HK-2 (cell line): ENCODE measurements at regions not wholly inside any gene's neighbourhood (a gene's known extent, or its start where the extent isn't known, plus 50 kb on each side); places are given as distances from the start of the nearest gene placed in this dataset.
"Not testable (repeated sequence)": the region's sequence is repeated elsewhere in the genome, so short reads cannot be mapped to it uniquely, and the experiment has no call there.

Experiments
- DNase-seq: peaks from one replicate; pipeline ENCODE4 v3.0.0-alpha.2; 2018; ENCODE audit not compliant: unreplicated experiment

DNA sequence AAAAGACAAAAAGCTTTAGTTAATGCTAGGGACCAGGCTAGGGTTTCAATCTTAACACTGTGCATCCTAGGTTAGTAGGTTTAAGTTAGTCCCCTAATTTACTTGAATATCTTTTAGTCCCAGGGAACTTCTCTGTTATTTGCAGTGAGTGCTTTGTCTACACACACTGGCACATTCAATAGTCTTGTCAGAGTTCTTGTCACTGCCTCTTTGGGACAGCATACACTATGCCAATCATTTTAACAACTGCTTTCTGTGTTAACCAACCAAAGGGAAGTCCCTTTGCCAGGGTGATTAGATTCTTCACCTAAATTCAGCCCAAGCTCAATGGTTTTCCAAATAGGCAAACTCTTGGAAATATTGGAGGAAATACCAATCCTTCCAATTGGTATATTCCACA, 221.8 kb upstream of the IGFBP7 start:
- DNase-seq = no peak

DNA sequence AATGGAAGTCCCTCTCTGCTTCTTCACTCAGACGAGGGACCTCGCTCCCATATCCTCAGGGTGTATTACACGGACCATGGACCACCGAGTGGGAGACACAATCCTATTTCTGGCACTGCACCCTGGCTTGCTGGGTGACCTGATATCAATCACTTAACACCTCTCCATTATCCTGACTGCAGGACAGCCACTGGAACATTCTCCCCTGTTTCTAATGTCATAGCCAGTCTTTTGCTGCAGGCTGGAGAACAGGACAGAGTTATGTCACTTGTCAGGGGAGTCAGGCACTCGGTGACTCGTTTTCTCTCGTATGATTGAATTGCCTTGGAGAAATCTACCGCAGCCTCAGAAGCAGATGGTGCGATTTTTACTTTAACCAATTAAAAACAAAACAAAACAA, 219.1 kb upstream of the IGFBP7 start:
- DNase-seq = no peak

DNA sequence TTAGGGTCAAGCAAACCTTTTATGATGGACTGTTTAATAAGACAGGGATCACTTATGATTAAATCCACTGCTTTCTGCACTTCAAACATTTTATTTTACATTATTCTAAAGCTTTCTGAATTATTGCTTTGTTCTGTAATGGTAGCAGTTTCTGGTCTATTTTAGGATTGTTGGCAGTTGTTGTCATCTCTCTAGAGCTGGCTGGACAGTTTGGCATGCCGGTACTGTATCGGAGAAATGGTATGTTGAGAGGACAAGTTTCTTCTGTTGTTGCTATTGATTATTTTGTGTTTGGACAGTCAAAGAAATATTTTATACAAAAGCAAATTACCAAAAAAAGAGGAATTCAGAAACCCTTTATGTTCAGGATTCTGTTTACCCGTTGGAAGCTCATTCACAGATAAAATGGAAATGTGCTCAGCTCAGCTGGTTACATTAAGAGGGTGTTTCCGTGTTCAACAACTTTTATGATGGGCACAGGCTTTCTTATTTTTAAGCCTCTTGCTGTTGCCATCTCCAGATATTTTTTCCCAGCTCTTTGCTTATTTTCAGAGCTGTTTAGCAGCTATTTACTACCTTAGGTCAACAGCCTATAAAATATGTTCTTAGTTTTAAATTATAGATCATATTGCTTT, 214.6 kb upstream of the IGFBP7 start:
- DNase-seq = no peak

DNA sequence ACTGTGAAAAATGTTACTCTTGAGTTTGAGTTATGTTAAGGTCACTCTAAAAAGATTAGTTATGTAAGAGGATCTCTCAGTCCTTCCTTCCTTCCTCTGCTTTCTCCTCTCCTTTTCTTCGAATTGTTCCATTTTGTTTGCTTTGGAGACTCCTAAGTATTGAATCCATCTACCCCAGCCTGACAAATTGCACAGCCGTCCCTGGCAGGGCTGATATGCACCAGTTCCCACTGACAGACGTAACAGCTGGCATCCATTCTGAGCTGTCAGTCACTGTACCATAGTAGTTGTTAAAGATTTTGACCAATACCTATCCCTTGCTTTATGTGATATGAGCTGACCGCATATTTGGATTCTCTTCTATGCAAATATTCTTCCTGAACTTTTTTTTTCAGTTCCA, 210.7 kb upstream of the IGFBP7 start:
- DNase-seq = no peak

DNA sequence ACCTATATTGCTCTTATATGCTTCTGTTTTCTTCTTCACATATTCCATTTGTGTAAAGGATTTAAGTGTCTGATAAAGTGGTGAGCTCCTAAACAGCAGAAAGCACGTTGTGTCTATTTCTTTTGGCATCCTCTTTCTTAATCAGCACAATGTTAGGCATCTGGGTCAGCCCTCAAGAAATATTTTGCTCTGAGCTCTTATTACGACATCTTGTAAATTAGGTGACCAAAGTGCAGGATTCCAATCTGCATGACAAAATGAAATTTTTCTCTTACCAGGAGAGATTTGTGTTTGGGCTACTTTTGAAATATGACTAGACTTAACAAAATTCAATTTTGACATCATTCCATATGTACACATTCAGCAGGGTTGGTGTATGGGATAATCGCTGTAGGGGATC, 210.0 kb upstream of the IGFBP7 start:
- DNase-seq = no peak

DNA sequence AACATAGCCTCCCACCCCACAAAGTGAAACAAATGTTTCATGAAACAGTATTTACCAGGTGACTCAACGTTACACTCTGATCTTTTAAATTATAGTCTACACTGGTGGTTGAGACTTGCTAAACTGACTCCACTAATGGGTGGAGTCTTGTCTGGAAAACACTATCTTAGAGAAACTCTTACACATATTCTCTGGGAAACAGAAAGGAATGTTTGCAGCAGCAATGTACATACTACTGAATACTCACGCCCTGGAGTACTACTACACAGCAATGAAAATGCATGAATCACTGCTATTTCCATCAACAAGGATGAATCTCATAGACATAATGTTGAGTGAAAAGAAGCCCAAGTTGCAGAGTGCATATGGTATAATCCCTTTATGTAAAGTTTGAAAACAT, 208.5 kb upstream of the IGFBP7 start:
- DNase-seq = no peak

DNA sequence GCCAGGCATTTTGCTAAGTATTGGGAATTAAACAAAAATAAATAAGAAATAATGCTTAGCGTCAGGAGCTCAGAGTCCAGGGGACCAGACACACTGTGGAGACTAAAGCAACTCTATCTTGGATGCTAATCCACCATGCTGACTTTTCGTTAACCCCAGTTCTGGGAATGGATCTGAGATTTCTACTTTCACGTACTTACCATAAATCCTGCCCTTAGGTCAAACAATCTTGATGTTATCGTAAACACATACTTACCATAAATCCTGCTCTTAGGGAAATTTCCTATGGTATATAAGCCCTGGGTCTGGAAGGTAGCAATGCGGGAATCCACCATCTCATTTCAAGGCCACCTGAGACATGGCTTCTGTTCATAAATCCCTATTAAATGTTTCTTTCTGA, 204.5 kb upstream of the IGFBP7 start:
- DNase-seq = no peak

DNA sequence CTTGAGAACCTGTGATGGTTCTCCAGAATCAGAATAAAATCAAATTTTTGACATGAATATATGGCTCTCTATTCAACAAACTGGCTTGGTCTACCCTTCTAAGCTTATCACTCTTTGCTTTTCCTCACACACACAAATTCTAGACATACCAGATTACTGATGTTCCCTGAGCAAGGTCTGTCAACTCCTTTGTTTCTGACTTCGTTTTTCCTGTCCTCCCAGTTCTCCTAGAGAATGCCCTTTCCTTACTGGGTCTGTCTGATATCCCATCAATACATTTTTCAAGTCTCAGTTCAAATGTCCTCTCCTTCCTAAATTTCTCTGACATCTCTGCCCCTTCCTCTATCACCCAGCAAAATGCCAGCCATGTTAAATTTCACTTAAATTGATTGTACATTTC, 202.1 kb upstream of the IGFBP7 start:
- no peak for DNase-seq

DNA sequence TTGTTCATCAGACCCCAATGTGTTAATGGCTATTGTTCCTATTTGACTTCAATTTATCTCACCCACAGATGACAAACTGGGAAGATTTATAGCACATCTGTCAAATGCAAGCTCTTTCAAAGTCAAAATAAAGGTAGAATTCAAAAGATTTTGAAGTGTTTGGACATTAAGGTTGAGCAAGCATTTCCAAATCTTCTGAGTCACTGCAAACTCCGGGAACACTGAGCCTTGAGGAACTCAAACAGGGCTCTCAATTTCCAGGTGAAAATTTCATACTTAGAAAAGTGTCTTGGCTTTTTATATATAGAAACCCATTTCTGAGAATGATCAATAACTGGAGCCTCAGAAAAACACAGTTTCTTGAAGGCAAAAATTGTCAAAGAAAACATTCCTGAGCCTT, 199.5 kb upstream of the IGFBP7 start:
- DNase-seq = no peak

DNA sequence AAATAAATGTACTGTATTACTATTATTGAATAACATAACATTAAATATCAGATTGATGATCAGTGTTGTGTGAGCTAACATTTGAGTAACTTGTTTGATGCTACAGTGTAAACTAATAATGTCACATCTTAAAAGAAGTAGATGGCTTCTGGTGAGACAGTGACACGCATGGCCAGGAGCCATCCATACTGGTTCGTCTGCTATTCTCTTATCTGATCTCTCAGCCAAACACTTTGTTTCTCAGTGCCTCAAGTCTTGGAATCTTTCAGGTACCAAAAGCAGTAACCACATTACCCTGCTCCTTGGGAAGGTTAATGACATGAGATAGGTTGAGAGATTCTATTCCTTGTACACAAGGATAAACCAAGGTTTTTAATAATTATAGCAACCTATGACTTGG, 198.1 kb upstream of the IGFBP7 start:
- no peak for DNase-seq

DNA sequence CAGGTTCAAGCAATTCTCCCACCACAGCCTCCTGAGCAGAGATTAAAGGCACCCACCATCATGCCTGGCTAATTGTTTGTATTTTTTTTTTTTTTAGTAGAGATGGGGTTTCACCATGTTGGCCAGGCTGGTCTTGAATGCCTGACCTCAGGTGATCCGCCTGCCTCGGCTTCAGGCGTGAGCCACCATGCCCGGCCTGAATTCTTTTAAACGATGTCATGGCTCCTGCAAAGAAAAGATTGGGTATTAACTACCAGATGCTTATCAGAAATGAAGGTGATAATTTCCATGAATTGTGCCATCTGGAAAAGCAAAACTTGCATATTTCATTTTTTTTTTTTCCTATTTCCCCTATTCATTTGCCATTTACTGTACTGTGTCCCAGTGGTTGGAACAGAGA, 195.7 kb upstream of the IGFBP7 start:
- DNase-seq = no peak

DNA sequence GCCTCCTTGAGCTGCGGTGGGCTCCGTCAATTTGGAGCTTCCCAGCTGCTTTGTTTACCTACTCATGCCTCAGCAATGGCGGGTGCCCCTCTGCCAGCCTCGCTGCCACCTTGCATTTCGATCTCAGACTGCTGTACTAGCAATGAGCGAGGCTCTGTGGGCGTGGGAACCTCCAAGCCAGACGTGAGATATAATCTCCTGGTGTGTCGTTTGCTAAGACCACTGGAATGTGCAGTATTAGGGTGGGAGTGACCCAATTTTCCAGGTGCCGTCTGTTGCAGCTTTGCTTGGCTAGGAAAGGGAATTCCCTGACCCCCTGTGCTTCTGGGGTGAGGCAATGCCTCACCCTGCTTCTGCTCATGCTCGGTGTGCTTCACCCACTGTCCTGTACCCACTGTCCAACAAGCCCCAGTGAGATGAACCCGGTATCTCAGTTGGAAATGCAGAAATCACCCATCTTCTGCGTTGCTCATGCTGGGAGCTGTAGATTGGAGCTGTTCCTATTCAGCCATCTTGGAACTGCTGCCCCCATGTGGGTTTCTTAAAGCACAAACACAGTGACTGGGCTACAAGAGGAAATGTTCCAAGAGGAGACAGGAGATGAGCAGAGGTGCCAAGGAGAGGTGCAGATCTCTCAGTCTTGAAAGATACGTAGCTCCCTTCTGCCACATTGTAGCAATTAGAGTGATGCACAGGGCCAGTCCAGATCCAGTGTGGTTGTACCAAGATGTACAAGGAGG, 193.0 kb upstream of the IGFBP7 start:
- no peak for DNase-seq

DNA sequence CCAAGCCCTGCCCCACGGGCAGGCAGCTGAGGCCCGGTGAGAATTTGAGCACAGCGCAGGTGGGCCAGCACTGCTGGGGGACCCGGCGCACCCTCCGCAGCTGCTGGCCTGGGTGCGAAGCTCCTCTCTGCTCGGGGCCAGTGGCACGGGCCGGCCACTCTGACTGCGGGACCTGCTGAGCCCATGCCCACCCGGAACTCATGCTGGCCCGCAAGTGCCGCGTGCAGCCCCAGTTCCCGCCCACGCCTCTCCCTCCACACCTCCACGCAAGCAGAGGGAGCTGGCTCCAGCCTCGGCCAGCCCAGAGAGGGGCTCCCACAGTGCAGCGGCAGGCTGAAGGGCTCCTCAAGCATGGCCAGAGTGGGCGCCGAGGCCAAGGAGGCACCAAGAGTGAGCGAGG, 190.1 kb upstream of the IGFBP7 start:
- not testable (repeated sequence) for DNase-seq

DNA sequence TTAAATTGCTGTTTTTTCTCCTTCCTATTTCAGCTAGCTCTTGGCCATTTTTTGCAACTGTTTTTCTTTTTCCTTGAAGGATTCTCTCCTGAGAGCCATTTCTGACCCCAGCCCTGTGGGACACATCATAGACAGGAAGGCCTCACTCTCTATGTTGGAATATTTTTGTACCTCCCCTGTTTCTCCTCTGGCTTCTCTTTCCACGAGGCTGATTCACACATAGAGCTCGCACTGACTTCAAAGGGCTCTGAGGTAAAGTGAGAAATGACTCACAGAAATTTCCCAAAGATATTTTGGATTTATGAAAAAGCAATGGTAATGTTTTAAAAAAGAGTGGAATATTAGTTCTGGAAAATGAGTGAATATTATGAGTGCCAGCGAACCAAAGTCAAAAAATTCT, 181.7 kb upstream of the IGFBP7 start:
- no peak for DNase-seq

DNA sequence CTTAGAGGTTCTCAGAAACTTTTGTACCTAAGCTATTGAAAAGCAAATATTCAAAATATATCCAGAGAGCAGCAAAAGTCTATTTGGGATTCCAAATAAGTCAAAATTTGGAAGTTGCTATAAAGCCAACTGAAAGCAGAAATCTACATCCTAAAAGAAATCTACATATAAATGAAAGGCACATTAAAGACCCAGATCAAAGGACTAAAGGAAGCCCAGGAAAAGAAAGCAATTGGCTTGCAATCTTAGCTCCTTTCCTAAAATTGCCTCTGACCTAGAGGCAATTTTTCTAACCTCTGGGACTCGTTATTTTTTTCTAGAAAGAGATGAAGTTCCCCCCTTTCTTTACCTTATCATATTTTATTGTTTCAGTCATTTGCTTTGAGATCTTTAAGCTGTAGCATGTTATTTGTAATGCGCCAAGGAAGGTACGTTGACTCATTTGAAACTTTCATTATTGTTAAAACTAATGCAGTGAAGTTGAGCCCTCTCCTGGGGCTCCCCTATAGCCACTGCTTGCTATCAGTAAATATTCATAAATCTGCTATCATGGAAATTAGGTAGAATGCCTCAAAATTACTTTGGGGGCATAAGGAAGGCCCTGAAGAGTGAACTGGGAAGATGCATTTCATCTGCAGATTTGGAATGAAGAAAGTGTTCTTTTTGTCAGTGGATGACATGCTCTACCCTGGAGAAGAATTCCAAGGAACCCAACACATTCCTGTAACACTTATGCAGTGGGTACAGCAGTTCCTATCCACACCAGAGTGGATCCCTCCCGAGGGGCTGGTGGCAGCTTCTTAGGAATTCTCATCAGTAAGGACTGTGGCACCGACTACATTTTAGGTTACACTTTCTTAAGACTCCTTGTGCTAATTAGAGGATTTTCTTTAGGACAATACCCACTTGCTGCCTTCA, 177.8 kb upstream of the IGFBP7 start:
- DNase-seq = no peak

DNA sequence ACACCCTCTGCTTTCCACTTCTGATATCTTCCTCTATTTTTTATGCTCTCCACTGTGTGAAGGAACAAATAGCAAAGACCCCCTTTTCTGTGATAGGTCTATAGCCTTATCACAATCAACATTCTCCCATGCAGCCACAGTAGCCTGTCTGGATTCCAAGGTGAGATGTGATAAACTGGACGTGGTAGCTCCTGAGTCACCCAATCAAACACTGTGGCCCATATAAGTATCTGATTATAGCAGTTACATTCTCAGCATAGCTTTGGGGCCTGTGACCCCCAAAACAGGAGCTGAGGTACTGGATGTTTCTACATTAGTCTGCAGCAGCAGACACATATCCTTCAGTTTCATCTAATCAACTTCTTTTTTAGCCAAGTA, 172.7 kb upstream of the IGFBP7 start:
- DNase-seq = no peak

DNA sequence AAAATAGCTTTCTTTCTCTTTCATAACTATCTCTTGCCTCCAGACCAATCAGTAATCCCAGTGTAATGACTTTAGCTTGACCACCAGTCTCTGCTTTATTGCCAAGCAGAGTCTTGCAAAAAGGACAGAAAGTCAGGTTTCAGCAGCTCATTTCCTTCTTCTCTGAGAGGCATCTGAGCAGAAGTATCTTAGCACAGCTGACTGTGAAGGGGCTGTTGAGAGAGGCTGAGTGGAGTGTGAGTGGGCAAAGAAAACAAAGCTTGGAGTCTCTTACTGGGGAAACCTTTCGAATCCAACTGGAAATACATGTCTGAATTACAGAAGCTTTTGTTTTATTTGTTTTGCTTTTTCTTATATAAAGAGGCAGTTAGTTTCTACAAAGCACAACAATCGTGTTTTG, 170.3 kb upstream of the IGFBP7 start:
- no peak for DNase-seq

DNA sequence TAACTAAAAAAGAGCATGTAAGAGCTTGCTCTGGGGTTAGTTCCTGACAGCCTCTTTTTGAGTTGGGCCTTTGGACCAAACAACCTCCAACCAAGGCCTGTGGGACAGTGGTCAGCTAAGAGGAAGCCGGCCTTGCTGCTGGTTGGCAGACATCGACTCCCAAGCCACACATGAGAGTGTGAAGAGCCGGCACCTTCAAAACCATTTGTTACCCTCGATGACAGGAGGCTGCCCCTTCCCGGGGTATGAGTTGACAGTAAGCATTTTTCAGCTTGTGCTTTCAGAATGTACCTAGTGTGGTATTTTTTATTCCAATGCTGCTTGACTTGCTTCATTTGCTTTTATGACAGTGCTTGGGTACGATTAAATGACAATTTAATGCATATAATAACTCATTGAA, 168.6 kb upstream of the IGFBP7 start:
- DNase-seq = no peak

DNA sequence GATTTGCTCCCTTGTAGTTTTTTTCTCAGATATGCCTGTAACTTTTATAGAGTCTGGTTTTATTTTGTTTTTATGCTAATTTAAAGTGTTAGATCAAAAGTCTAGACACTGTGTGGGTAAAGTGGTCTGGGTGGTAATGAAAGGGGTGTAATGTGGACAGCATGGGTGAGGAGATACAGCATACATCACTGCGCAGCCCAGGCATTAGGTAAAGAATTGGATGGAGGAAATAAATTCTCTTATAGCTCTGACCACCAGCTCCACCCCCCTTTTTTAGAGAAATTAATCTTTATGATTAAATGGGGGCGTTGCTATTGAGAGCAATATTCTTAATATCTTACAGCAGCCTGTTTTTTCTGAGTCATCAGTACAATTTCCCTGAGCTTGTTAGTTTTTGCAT, 163.9 kb upstream of the IGFBP7 start:
- DNase-seq = no peak

DNA sequence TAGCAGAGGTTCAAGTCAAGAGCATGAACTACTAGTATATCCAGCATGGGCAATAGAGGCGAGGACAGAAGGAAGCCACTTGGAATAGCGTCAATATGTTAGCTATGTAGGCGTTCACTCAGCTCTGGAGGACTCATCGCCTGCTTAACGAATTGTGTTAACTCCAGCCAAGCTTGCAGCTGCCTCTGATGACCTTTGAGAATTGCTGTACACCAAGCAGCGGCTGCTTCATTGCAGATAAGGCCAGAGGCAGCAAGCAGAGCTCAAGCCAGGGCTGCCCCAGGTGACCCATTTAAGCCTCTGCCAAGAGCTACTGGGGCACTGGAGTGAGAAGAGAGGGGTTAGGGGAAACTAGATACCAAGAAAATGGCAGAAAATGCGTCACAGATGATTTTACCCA, 160.2 kb upstream of the IGFBP7 start:
- DNase-seq = no peak

DNA sequence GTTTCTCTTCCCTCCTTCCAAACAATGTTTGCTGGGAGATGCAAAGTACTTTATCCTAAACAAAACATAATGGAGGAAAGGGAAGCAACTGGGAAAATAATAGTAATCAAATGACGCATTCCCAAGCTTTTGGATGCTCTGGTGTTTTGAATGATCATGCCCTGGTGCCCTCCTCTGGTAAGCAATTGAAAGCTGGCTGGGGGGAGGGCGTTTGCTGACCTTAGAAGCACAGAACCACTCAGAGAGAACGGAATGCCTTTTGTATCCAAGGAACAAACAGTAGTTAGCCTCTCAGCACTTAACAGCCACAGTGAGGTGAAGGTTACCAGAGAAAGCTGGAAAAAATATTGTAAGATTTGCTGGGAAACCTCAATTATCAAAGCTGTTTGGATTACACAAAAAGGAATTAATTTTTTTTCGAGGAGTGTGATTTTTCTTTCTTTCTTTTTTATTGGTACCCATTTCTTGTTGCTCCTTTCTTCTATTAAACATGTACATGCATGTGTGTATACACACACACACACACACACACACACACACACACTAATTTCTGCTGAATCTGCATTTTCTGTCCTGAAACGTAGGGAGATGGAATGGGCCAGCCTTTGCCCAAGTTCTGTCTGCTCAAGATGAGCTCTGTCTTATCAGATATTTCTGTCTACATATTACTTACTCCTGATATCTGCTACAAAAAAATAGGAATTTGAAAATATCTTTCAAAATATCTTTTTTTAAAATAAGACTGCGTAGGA, 155.8 kb upstream of the IGFBP7 start:
- no peak for DNase-seq

DNA sequence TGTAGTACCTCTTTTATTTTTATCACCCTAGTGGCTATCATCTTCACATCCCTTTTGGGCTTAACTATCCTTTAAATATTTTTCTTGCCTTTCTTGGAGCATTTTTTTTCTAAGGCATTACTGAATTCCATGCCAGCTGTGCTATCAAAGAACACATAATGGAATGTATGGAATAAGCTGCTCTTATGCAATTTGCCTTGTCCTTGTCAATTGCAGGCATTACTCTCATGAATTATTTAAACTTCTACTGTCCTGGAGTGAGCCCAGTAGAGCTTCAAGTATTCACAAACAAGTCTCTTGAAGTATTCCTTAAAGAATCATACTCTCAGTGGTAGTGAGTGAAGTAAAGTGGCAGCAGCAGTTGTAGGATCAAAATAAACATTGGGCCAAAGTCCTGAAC, 144.6 kb upstream of the IGFBP7 start:
- DNase-seq = no peak
